Fibroblast of skin of left quadriceps (primary cell): ENCODE measurements at regions not wholly inside any gene's neighbourhood (a gene's known extent, or its start where the extent isn't known, plus 50 kb on each side); places are given as distances from the start of the nearest gene placed in this dataset.

ENCODE experiments used
- DNase-seq, 2 experiments: peaks; one replicate each; pipeline ENCODE4 v3.0.0-alpha.2; 2013; ENCODE audit warnings: low read depth in 2 of 2

DNA sequence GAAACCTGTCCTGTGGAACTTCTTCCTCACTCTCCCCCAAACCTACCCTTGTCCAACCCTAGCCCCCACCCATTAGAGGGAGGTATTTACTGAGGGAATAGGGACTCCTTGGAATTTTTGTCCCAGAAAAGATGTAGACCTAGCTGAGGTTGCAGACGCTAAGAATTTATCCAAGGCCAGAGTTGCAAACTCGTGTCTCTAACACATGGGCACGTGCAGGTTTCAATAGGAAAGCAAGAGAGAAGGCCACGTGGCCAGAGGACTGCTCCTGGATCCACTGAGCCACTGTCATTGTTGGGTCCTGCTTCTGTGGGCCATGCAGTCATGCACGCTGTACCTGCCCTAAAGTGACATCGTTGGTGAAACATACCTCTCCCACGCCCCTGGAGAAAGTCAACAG lies 243.4 kb upstream of the KCNG1 start:
- DNase-seq: no peak

DNA sequence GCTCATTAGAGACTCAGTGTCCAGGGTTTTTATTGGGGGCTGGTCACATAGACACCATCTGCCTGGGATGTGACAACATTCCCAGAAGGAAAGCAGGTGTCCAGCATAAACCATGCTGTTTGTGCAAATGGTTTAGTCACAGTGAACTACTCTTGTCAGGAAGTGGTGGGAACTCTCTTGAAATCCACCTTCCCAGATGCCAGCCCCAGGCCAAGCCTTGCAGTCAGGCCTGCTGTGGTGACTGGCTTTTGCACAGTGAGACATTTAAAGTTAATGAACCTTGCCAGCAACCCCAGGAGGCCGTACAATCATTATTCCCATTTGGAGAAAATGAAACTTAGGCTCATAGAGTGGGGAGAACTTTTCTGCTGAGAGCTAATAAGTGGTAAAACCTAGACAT lies 242.5 kb upstream of the KCNG1 start:
- no peak for DNase-seq

DNA sequence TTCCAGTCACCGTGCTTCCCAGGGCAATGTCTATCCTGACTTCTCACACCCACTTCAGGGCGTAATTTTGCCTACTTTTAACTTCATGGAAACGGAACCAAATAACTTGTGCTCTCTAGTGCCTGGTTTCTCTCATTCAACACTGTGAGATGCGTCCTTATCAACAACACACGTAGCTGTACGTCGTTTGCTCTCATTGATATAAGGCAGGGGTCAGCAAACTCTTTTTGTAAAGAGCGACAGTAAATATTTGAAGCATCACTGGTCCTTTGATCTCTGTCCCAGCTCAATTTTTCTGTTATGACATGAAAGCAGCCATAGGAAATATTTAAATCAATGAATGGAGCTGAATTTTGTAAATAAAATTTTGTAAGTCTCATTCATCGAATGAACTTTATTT lies 239.3 kb upstream of the KCNG1 start:
- no peak for DNase-seq

DNA sequence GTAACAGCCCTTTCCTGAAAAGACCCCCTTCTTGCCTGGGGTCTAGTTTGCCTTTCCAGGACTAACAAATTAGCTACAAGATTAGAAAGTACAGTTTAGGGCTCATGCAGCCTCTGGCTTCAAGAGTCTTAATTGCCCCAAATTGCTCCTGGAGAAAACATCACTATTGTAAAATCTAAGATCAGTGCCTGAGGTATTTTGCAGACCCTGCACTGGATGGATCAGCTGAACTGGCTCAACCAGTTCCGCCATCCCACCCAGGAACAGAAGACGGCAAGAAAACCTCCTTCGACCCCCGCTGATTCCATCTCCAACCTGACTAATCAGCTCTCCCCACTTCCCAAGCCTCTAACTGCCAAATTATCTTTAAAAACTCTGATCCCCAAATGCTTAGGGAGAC lies 236.5 kb upstream of the KCNG1 start:
- no peak for DNase-seq

DNA sequence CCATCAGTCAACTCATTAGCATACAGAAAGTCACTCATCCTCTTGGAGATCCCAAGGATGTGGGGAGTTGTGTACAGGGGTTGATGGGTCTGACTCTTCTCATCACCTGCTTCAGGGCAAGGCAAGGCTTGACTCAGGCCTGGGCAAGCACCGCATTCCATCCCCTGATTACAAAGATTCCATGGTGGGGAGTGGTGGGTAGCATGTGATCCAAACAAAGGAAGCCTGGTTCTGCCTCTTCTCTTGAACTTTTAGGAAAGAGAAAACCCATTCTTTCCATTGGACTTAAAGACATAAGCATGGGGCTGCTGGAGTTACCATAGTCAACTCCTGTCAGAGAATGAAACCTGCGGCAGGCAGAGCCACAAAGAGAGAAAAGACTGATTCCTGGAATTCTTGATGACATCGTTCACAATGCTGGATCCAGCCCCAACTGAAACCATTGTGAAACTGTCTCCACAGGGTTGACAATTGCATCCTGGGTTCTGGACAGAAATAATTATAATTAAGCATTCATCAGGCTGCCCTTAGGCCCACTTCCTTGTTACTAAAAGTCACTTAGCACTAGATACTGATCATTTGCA lies 235.8 kb upstream of the KCNG1 start:
- no peak for DNase-seq

DNA sequence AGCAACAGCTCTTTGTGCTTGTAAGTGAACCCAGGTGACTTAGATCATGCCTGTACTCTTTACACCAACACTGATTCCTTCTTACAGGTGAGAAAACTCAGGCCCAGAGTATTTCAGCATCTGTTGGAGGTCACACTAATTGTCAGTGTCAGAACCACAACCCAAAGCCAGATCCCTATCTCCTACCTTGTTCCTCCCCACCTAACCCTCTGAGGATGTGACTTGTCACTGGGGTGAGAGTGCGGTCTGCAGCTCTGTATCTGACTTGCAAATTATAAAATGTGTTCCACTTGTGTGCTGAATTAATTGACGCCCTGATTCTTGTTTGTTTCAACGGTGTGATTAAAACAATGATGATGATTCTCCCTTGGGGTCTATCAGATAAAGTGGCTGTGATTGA lies 232.5 kb upstream of the KCNG1 start:
- no peak for DNase-seq

DNA sequence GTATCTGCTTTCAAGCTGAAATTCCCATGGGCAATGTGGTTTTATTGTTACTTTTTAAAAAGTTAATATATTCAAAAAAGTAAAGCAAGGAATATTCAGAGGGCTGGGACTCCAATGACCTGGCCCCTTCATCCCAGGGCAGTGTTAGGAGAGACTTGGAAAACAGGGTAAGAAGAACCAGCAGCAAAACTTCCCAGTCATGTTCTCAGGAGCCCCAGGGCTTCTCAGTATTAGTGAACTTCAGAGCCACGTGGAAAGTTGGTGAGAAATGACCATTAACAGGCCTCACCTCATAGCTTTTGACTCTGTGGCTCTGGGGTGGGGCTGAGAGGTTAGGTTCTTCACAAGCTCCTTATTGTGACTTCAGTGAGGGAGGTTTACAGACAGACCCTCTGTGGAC lies 230.4 kb upstream of the KCNG1 start:
- DNase-seq: no peak

DNA sequence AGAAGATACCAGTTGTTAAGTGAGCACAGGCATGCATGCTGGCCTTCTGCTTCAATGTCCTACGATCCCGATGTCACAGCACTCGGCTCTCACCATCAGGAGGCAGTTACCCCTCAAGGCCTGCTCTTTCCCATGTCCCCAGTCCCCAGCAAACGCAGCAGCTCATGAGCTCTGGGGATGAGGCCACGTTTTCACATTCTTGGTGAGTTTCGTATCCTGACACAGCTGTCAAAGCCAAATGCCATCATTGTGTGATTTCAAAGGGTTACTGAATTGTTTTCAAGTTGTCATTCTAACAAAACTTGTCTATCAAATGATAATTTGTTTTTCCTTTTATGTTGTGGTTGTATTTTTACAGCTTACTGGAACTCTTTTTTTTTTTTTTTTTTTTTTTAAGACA lies 226.9 kb upstream of the KCNG1 start:
- no peak for DNase-seq

DNA sequence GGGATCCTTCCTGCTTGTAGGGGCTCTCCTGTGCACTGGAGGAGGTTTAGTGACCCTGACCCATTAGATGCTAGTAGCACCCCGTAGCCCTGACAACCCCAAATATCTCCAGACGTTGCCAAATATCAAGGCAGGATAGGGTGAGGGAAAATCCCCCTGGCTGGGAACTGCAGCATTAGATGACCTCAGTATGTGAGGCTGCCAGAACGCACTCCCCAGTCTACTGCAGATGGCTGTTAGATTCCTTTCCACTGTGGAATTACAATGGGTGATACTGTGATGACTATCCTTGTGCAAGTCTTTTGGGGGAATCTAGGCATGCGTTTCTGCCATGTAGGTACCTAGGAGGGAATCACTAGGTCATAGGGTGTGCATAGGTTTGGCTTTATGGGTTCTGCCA lies 226.3 kb upstream of the KCNG1 start:
- no peak for DNase-seq

DNA sequence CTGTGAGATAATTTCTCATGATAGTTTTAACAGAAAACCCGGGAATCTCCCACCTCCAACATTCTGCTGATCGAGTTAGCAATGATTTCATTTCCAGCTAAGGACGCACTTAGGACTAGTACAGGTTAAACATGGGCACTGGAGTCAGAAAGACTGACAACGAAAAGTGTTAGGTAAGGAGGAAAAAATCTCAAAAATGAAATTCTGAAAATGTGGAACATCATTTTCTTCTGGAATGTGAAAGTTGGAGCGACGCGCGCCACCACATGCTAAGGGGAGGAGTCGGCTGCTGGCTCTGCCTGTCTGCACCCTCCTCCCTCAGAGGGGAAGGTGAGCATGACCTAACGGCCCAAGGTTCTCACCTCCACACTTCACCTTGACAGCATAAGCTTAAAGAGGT lies 221.6 kb upstream of the KCNG1 start:
- no peak for DNase-seq

DNA sequence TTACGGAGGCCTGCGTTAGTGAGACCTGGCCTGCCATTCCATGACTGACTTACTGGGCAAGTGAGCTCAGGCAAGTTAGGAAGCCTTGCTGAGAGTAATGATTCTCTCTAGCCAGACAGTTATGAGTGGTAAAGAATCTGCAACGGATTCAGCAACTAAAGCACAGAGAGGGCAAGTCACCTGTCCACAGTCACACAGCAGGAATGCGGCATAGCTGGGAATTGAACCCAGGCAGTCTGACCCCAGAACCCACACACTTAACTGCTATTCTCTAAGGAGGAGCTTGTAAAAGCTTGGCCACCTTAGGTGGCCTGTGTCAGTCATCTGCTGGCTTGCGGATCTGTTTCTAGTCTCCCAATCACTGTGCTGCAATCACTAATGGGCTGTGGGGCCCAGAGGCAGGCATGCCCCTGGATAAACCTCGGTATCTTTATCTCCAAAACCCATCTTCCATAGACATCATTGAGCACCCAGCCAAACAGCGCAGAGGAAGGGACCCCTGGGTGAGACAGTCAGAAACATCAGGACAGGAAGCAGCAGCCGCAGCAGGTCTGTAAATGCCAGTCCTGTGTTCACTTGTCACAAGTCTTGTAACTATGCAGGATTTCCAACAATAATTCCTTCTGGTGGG lies 215.9 kb upstream of the KCNG1 start:
- no peak for DNase-seq

DNA sequence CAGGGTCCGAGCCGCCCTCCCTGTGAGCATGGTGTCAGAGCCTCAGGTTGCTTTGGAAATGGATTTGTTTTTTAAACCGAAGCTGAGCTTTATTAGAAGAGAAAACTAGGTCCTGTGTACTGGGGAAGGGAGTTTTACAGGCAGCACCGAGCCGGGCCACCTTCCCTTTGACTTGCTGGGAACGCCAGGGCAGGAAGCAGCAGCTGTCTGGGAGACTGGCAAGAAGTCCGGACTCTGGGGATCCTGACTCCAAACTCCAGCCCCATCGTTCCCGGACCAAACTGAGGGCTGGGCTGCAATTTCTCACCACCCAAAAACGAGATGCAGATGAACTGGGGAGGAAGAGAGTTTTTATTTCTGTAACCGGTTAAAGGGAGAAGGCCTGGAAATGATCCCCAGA lies 214.9 kb upstream of the KCNG1 start:
- no peak for DNase-seq

DNA sequence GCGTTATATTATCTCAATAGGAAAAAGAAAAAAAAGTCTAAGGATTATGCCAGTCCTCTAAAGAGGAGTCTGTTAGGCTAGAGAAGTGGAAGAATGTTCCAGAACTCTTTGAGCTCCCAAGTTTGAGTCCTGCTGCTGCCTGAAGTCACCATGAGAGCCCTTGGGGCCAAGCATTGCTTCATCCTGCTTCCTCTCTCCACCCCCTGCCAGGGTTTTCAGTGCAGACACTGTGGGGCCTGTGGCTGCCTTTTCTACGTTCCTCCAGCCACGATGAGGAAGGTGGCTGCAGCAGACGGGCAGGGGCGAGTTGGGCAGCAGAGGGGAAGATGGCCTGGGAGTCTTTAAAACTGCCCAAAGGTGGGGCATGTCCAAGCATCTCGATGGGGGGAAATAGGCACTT lies 214.4 kb upstream of the KCNG1 start:
- DNase-seq: no peak

DNA sequence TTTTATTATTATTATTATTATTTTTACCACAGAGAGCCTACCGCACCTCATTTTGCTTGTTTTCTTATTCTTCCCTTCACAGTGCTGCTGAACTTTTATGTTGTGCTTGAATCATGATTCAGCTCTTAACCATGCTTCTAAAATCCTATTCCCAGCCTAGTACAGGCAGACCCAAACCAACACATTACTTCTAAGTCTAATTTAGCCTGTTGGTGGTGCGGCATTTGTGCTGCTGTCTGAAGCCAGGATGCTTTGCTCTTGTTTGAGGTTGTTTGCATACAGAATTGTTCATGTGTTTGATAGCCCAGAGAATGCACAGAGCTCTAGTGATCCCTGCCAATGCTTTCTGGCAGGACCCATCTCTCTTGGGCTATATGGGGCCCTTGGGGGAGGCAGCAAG lies 213.5 kb upstream of the KCNG1 start:
- DNase-seq: no peak

DNA sequence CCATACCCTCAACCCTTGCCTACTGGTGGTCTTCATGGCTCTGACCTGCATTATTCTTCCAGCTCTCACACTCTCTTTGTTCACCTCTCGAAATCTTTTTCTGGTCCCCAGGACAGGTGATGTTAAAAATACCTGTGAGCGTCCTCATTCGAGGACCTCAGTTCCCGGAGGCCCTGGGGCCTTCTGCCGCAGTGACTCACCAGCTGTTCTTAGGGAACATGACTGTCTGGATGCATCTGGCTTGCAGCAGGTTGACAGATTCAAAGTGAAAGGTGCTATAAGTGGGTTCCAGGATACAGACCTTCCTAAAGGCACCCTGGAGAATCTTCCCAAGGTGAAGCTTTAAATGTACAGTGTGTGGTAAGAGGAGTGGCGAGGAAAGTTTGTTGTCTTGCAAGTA lies 210.4 kb upstream of the KCNG1 start:
- no peak for DNase-seq

DNA sequence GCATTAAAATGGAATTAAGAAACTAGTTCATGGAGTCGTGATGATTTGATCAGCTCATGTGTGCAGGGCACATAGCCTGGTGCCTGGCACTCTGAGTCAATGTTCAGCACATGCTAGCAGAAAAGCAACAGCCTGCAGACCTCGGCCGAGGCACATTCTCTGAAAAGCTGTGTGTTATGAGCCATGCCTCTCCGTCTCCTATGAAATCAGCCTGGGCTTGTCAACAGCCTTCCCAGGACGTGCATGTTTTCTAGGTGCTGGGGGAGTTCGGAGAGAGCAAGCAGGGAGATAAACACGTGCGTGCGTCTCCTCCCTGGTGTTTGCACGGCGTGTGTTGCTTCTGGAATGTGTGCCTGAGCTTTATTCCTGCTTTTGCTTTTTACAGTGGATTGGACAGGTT lies 207.8 kb upstream of the KCNG1 start:
- DNase-seq: no peak

DNA sequence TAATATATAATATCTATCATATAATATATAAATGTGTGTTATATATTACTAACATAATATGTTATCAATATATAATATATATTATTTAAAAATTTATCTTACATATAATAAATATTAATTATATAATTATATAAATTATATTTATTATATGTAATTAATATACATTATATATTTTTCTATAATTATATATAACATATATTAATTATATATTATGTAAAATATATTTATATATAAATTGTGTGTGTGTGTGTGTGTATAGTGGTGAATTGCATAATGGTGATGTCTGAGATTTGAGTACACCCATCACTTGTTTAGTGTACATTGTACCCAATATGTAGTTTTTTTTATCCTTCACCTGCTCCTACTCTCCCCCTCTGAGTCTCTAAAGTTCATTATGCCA lies 205.9 kb upstream of the KCNG1 start:
- DNase-seq: no peak

DNA sequence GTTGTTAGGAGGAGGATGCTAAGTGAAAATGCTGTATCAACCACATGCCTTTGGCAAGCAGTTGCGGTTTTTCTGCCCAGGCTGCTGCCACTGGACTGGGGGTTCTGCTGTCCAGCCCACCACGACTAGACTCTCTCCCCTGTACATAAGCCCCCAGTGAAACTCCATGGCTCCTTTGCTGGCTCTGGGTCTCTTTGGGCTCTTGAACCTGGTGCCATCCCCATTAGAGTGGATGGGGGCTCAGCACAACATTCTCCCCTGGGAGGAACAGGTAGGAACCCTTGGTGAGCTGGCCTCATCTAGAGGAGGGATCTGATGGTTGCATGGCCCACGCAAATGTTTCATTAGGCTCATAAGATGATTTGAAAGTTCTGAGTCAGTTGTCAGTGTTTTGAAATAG lies 204.8 kb upstream of the KCNG1 start:
- no peak for DNase-seq

DNA sequence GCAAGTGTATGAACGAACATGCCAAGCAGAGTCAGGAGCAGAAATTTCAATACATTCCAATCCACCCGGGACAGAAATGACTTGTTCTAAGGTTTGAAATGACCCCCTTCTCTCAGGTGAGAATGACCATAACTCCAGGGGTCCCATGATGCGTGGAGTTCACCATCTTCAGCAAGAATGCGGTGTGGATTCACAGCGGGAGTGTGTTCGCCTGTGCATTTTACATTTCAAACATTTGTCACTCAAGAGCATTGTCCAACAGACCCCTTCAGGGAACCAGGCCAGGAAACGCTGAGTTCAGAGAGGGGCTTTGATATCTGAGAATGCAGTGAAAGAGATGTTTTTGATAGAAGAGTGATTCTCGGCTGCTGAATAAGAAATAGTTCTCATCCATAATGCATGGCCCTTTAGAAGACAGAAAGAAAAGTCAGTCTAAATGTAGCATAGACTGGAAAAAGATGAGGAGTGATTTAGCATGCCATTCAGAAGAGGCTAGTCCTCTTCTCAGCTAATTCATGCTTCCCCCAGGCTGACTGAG lies 200.3 kb upstream of the KCNG1 start:
- DNase-seq: no peak

DNA sequence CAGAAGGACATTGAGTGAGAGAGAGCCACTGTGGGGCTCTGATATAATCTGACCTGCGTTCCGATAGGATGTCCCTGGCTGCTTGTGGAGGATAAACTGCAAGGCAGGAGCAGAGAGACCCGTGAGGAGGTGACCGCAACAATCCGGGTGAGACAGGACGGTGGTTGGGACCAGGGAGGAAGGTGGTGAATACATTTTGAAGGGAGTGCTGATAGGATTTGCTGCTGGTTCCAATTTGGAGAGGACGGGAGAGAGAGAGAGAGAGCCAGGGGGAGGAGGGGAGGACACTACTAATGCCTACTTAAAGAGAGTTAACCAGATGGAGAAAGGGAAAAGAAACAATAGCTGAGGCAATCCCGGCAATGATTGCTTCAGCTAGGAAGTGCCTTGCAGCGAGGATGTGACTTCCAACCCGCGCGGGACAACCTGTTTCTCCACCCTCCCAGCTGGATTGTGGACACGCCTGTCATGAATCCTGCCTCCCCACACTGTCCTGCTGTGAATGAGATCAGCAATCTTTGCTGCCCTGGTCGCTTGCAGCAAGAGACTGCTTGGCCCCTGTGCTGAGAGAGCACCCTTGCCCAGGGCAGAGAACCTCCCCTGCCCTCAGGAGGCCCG lies 199.0 kb upstream of the KCNG1 start:
- peak; percentile 74 to 75 for DNase-seq

DNA sequence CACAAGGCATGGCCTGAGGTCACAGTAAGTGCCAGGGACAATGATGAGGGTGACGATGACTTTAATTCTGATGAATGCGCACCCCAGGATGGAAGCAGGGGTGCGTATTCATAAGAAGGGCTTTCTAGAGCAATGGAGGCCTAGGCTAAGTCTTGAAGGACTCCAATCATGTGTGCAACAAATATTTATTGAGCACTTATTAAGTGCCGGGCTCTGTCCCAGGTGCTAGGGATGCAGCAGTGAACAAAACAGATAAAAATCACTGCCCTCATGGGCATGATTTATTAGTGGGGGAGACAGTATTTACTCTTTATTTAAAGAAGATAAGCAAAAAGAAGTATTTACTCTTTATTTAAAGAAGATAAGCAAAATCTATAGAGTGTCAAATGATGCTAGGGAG lies 198.2 kb upstream of the KCNG1 start:
- no peak for DNase-seq

DNA sequence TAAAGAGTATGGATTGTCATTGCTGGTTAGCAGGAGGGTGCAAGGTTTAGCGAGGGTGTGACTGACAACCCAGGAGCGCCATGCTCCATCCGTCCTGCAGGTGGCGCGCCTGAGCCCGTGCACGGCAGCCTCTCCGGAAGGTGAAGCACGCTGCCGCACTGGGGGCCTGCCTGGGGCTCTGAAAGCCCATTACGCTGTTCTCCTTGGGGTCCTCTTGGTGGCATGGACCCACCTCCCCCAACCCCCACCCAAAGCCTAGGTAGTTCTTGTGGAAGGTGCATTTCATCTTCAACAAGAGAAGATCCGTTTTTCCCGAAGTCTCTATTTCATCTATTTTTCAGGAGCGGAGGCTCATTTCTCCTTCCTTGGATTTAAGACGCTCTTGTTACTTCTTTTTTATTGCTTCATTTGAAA lies 197.4 kb upstream of the KCNG1 start:
- no peak for DNase-seq

DNA sequence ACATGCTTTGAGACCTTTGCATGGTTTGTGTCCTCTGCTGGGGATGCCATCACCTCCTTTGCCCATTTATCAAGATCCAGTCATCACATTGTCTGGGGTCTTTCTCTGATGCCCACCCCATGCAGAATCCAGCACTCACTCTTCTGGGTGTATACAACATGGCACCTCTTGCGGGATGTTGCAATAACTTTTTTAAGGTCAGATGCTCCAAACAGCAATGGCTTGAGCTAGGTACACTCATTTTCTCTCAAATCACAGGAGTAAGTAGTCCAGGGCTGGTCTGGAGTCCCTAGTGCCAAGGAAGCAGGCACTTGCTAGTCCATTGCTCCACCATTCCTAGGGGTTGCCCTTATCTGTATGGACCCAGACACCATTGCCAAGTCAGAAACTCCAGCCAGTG lies 196.6 kb upstream of the KCNG1 start:
- DNase-seq: no peak

DNA sequence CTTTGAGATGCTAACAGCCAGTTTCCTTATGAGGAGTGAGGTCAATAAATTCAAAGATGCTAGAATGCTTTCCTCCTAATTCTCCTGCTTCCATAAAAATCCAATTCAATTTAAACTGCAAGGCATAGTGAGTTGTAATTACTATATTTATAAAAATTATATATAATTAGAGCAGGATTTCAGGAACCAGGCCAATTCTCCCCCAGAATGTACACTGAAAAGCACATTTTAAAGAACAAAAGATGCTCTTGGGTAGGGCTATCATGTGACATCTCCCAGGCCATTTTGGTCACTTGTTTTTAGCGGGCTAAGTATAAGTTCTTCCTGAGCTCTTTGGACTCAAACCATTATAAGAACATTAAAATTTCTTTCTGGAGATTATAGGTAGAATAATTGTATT lies 195.7 kb upstream of the KCNG1 start:
- no peak for DNase-seq
